ENCODE measurements at regions not wholly inside any gene's neighbourhood (a gene's known extent, or its start where the extent isn't known, plus 50 kb on each side); places are given as distances from the start of the nearest gene placed in this dataset.

- Histone ChIP-seq H3K9ac (ENCODE audit: low read length) (no peak overlapping the region), H3K4me3 (ENCODE audit: low read depth, low read length, poor library complexity, severe bottlenecking) (no peak overlapping the region), H3K4me2 (ENCODE audit: low read length) (no peak overlapping the region), H3K27ac (ENCODE audit: low read depth, low read length, poor library complexity, severe bottlenecking) (no peak overlapping the region), H3K36me3 (ENCODE audit: insufficient read depth, low read length) (no peaks in the 10 kb centered on the region), H2AFZ (ENCODE audit: low read length) (no peak overlapping the region), H4K20me1 (ENCODE audit: insufficient read depth, low read length) (no peaks in the 10 kb centered on the region), H3F3A (ENCODE audit: insufficient read depth, low read length) (no peaks in the 10 kb centered on the region), H3K9me2 (ENCODE audit: low read depth, low read length) (no peaks in the 10 kb centered on the region), H3K27me3 (ENCODE audit: insufficient read depth, low read length) (no peaks in the 10 kb centered on the region), H3K9me3 (ENCODE audit: low read length) (no peaks in the 10 kb centered on the region), H3K79me2 (ENCODE audit: insufficient read depth, low read length) (no peaks in the 10 kb centered on the region), H3K4me1 (ENCODE audit: insufficient read depth, low read length, severe bottlenecking) (no peaks in the 10 kb centered on the region)
- TF ChIP-seq EZH2 (IDR thresholded peaks at IDR 0.05; ENCODE audit: borderline replicate concordance, low read length) (no peak), CTCF (IDR thresholded peaks at IDR 0.05; ENCODE audit: low read length) (no peak)
Measured at GRCh38 chr14:83255727-83256090, 1722.1 kb upstream of the SEL1L start.

- no peak overlapping the region for H3K27ac ChIP-seq (ENCODE audit: low read depth, low read length, poor library complexity, severe bottlenecking)
- no peaks in the 10 kb centered on the region for H3K36me3 ChIP-seq (ENCODE audit: insufficient read depth, low read length)
- no peaks in the 10 kb centered on the region for H3K79me2 ChIP-seq (ENCODE audit: insufficient read depth, low read length)
- no peak overlapping the region for H3K4me3 ChIP-seq (ENCODE audit: low read depth, low read length, poor library complexity, severe bottlenecking)
- no peaks in the 10 kb centered on the region for H3F3A ChIP-seq (ENCODE audit: insufficient read depth, low read length)
- H3K9me3 ChIP-seq (ENCODE audit: low read length): no peaks in the 10 kb centered on the region
- H3K4me2 ChIP-seq (ENCODE audit: low read length): no peak overlapping the region
- H3K27me3 ChIP-seq (ENCODE audit: insufficient read depth, low read length): no peaks in the 10 kb centered on the region
- no peaks in the 10 kb centered on the region for H3K4me1 ChIP-seq (ENCODE audit: insufficient read depth, low read length, severe bottlenecking)
- H2AFZ ChIP-seq (ENCODE audit: low read length): no peak overlapping the region
- no peaks in the 10 kb centered on the region for H4K20me1 ChIP-seq (ENCODE audit: insufficient read depth, low read length)
- no peaks in the 10 kb centered on the region for H3K9me2 ChIP-seq (ENCODE audit: low read depth, low read length)
- TF ChIP-seq EZH2 (IDR thresholded peaks at IDR 0.05; ENCODE audit: borderline replicate concordance, low read length): no peak
- TF ChIP-seq CTCF (IDR thresholded peaks at IDR 0.05; ENCODE audit: low read length): no peak
- H3K9ac ChIP-seq (ENCODE audit: low read length): no peak overlapping the region
Measured at GRCh38 chr14:83257466-83258439, 1724.1 kb upstream of the SEL1L start.

GRCh38 chr14:83260751-83261150, 1727.1 kb upstream of the SEL1L start:
- no peak overlapping the region for H3K4me2 ChIP-seq (ENCODE audit: low read length)
- no peaks in the 10 kb centered on the region for H3F3A ChIP-seq (ENCODE audit: insufficient read depth, low read length)
- H3K27ac ChIP-seq (ENCODE audit: low read depth, low read length, poor library complexity, severe bottlenecking): no peak overlapping the region
- no peaks in the 10 kb centered on the region for H3K36me3 ChIP-seq (ENCODE audit: insufficient read depth, low read length)
- H3K27me3 ChIP-seq (ENCODE audit: insufficient read depth, low read length): no peaks in the 10 kb centered on the region
- no peak overlapping the region for H2AFZ ChIP-seq (ENCODE audit: low read length)
- no peak overlapping the region for H3K9ac ChIP-seq (ENCODE audit: low read length)
- no peaks in the 10 kb centered on the region for H3K79me2 ChIP-seq (ENCODE audit: insufficient read depth, low read length)
- H4K20me1 ChIP-seq (ENCODE audit: insufficient read depth, low read length): no peaks in the 10 kb centered on the region
- H3K4me3 ChIP-seq (ENCODE audit: low read depth, low read length, poor library complexity, severe bottlenecking): no peak overlapping the region
- H3K4me1 ChIP-seq (ENCODE audit: insufficient read depth, low read length, severe bottlenecking): no peaks in the 10 kb centered on the region
- no peak for TF ChIP-seq EZH2 (IDR thresholded peaks at IDR 0.05; ENCODE audit: borderline replicate concordance, low read length)
- no peak for TF ChIP-seq CTCF (IDR thresholded peaks at IDR 0.05; ENCODE audit: low read length)
- H3K9me2 ChIP-seq (ENCODE audit: low read depth, low read length): no peaks in the 10 kb centered on the region
- no peaks in the 10 kb centered on the region for H3K9me3 ChIP-seq (ENCODE audit: low read length)
